Fibroblast of skin of back (primary cell): ENCODE measurements at regions not wholly inside any gene's neighbourhood (a gene's known extent, or its start where the extent isn't known, plus 50 kb on each side); places are given as distances from the start of the nearest gene placed in this dataset.

Source experiments
- DNase-seq: peaks from one replicate; pipeline ENCODE4 v3.0.0-alpha.2; 2013

- DNase-seq, result no peak
Observed at GRCh38 chr12:43115441-43116160, 436.4 kb downstream of the ADAMTS20 start.

GRCh38 chr12:43114316-43114715 lies 437.7 kb downstream of the ADAMTS20 start:
- no peak for DNase-seq

- no peak for DNase-seq
Observed at GRCh38 chr12:43113616-43114015, 438.4 kb downstream of the ADAMTS20 start.

- DNase-seq, result no peak
Observed at GRCh38 chr12:43113135-43113534, 438.9 kb downstream of the ADAMTS20 start.

- no peak for DNase-seq
Observed at GRCh38 chr12:43112101-43112920, 439.7 kb downstream of the ADAMTS20 start.

GRCh38 chr12:43111608-43112007 lies 440.4 kb downstream of the ADAMTS20 start:
- DNase-seq, result no peak

GRCh38 chr12:43109631-43110345 lies 442.2 kb downstream of the ADAMTS20 start:
- no peak for DNase-seq

GRCh38 chr12:43108656-43109055 lies 443.3 kb downstream of the ADAMTS20 start:
- no peak for DNase-seq

- no peak for DNase-seq
Observed at GRCh38 chr12:43107026-43107775, 444.8 kb downstream of the ADAMTS20 start.

GRCh38 chr12:43106355-43106754 lies 445.6 kb downstream of the ADAMTS20 start:
- no peak for DNase-seq

- no peak for DNase-seq
Observed at GRCh38 chr12:43105426-43105981, 446.5 kb downstream of the ADAMTS20 start.

GRCh38 chr12:43104494-43104893 lies 447.5 kb downstream of the ADAMTS20 start:
- DNase-seq, result peak; percentile 65

- DNase-seq, result no peak
Observed at GRCh38 chr12:43103866-43104265, 448.1 kb downstream of the ADAMTS20 start.

GRCh38 chr12:43102546-43103264 lies 449.3 kb downstream of the ADAMTS20 start:
- DNase-seq, result no peak

GRCh38 chr12:43100231-43100630 lies 451.8 kb downstream of the ADAMTS20 start:
- DNase-seq, result no peak

- no peak for DNase-seq
Observed at GRCh38 chr12:43099691-43100163, 452.3 kb downstream of the ADAMTS20 start.

- DNase-seq, result no peak
Observed at GRCh38 chr12:43098766-43099550, 453.0 kb downstream of the ADAMTS20 start.

- no peak for DNase-seq
Observed at GRCh38 chr12:43098071-43098470, 453.9 kb downstream of the ADAMTS20 start.

- no peak for DNase-seq
Observed at GRCh38 chr12:43097471-43097870, 454.5 kb downstream of the ADAMTS20 start.

GRCh38 chr12:43095669-43096280 lies 456.2 kb downstream of the ADAMTS20 start:
- no peak for DNase-seq
